ENCODE measurements at regions not wholly inside any gene's neighbourhood (a gene's known extent, or its start where the extent isn't known, plus 50 kb on each side); places are given as distances from the start of the nearest gene placed in this dataset.

DNA sequence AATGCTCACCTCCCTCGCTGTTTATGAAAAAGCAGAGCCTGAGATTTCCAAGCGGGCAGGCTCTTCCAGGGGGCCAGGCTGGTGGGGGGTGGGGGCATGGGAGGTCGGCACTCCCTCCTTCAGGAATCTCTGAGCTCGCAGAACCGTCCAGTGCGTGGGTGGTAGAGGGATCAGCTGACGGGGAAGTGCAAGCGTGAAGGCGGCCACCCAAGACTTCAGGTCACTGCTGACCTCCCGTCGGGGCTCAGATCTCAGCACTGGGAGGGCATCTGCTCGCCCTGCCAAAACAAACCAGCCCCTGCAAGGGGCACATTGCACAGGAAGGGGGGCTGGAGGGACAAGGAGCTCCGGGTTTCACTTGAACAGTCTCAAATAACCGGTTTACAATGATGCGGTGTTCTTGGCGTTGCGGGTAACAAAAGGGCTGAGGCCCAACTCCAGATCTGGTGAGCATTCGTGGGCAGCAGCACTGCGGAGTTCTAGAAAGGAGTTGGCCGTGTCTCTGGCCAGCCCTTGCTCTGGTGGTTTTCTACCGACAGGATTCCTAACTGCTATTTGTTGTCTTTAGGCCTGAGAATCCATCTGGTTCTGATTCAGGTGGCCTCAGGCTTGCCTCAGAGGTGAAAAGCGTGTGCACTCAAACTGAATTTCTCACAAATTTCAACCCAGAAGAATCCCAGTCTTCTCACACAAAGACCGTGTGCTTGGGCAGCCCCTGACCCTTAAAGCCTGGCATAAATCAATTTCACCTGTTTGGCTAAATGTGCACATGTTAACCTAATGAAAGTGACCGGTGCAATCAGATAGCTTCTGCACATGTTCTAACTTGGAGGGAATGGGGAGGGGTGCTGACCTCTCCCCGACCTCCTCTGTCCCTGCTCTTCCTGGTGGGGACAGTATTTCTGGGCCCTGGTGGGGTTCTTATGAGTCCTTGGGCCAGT is 191.6 kb downstream of the MYLK4 start:
- TF ChIP-seq, protein P1, sequence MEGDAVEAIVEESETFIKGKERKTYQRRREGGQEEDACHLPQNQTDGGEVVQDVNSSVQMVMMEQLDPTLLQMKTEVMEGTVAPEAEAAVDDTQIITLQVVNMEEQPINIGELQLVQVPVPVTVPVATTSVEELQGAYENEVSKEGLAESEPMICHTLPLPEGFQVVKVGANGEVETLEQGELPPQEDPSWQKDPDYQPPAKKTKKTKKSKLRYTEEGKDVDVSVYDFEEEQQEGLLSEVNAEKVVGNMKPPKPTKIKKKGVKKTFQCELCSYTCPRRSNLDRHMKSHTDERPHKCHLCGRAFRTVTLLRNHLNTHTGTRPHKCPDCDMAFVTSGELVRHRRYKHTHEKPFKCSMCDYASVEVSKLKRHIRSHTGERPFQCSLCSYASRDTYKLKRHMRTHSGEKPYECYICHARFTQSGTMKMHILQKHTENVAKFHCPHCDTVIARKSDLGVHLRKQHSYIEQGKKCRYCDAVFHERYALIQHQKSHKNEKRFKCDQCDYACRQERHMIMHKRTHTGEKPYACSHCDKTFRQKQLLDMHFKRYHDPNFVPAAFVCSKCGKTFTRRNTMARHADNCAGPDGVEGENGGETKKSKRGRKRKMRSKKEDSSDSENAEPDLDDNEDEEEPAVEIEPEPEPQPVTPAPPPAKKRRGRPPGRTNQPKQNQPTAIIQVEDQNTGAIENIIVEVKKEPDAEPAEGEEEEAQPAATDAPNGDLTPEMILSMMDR (conservative IDR thresholded peaks at IDR 0.05) = no peak
- TF ChIP-seq EZH2 (IDR thresholded peaks at IDR 0.05; ENCODE audit: low read depth) = no peak
